HCT116 (cell line): ENCODE measurements at regions not wholly inside any gene's neighbourhood (a gene's known extent, or its start where the extent isn't known, plus 50 kb on each side); places are given as distances from the start of the nearest gene placed in this dataset.

ENCODE experiments used
- ATAC-seq: fragments of 200-7000 bp; cut with Tn5 transposase; 2 replicates; pipeline ENCODE4 v1.9.1; 2020; ENCODE audit warnings: mild to moderate bottlenecking, moderate library complexity
- BruUV-seq: library from RNA; stranded (reverse); fragments of 400-500 nt; replicated peaks from 2 replicates; lab custom pipeline; 2021; lab: Mats Ljungman, UMichigan
- CTCF ChIA-PET: fragments of 300-600 bp; sonication (Branson Sonifier 250); formaldehyde crosslinking; loops from one replicate; lab custom pipeline; 2021; ENCODE audit warnings: antibody characterized with exemption; lab: Charles Lee
- POLR2A ChIA-PET: fragments of 300-600, 350-600 bp; sonication (Branson Sonifier 250); formaldehyde crosslinking; loops from one replicate; lab custom pipeline; 2021; ENCODE audit warnings: antibody characterized with exemption; lab: Charles Lee
- RAD21 ChIA-PET, 2 experiments: fragments of 300-600 bp; sonication (Branson Sonifier 250); formaldehyde crosslinking; loops; one replicate each; lab custom pipeline; 2023; ENCODE audit warnings: low total read pairs in 2 of 2; ENCODE audit not compliant: uncharacterized antibody in 2 of 2, unreplicated experiment in 2 of 2, low non-redundant PET in 1 of 2; lab: Charles Lee
- DNase-seq: peaks from one replicate; pipeline ENCODE4 v3.0.0-alpha.2; 2010; ENCODE audit warnings: low read depth, low spot score
- H2AFZ ChIP-seq: fragments of 200-600 bp; shearing (Covaris generic), sonication (generic); 2 replicates; pipeline ENCODE4 v1.6.1; 2017; ENCODE audit warnings: low read depth, mixed run types, mixed read lengths, antibody characterized with exemption, low read length; ENCODE audit not compliant: poor library complexity, severe bottlenecking
- H3K27ac ChIP-seq: 2 replicates; pipeline ENCODE4 v1.5.1; 2012; ENCODE audit warnings: low read depth, low read length
- H3K27me3 ChIP-seq: fragments of 200-600 bp; sonication (generic); 2 replicates; pipeline ENCODE4 v1.6.1; 2016; ENCODE audit warnings: mixed run types, low read length, mixed read lengths; ENCODE audit not compliant: insufficient read depth
- H3K36me3 ChIP-seq, 2 experiments: fragments of 200-500 bp in 1 of 2; fragments of 200-600 bp in 1 of 2; sonication (Bioruptor generic) in 1 of 2; sonication (generic) in 1 of 2; 2 replicates each; pipeline versions ENCODE4 v1.5.1 to v1.6.1; 2014 to 2016; ENCODE audit warnings: low read length in 2 of 2, inconsistent platforms in 1 of 2, mixed read lengths in 1 of 2, mixed run types in 1 of 2; ENCODE audit not compliant: insufficient read depth in 2 of 2, control insufficient read depth in 1 of 2
- H3K4me1 ChIP-seq, 2 experiments: fragments of 200-600 bp in 1 of 2; sonication (generic) in 1 of 2; 2 replicates each; pipeline versions ENCODE4 v1.5.1 to v1.6.1; 2012 to 2017; ENCODE audit warnings: low read length in 2 of 2, inconsistent platforms in 1 of 2, mild to moderate bottlenecking in 1 of 2, mixed read lengths in 1 of 2, mixed run types in 1 of 2, moderate library complexity in 1 of 2; ENCODE audit not compliant: insufficient read depth in 2 of 2, control insufficient read depth in 1 of 2
- H3K4me2 ChIP-seq: fragments of 200-600 bp; sonication (generic); 2 replicates; pipeline ENCODE4 v1.6.1; 2017; ENCODE audit warnings: mixed run types, low read length, mixed read lengths
- H3K4me3 ChIP-seq, 2 experiments: fragments of 200-600 bp in 1 of 2; sonication (generic) in 1 of 2; replicated peaks in 1 of 2; 2 replicates each; pipeline ENCODE4 v1.5.1; 2011 to 2016; ENCODE audit warnings: low read length in 2 of 2, control low read depth in 1 of 2, low read depth in 1 of 2, mild to moderate bottlenecking in 1 of 2, mixed read lengths in 1 of 2, mixed run types in 1 of 2
- H3K79me2 ChIP-seq: fragments of 200-600 bp; sonication (generic); 2 replicates; pipeline ENCODE4 v1.6.1; 2017; ENCODE audit warnings: mild to moderate bottlenecking, mixed run types, low read length, moderate library complexity, mixed read lengths; ENCODE audit not compliant: insufficient read depth
- H3K9ac ChIP-seq: fragments of 200-600 bp; sonication (generic); 2 replicates; pipeline ENCODE4 v1.6.1; 2016; ENCODE audit warnings: low read length, mixed read lengths
- H3K9me2 ChIP-seq: fragments of 200-600 bp; sonication (generic), shearing (Covaris generic); 2 replicates; pipeline ENCODE4 v1.6.1; 2017; ENCODE audit warnings: mixed run types, mild to moderate bottlenecking, moderate library complexity; ENCODE audit not compliant: insufficient read depth
- H3K9me3 ChIP-seq, 2 experiments: fragments of 200-500 bp in 1 of 2; fragments of 200-600 bp in 1 of 2; sonication (Bioruptor generic) in 1 of 2; sonication (generic) in 1 of 2; 2 replicates each; pipeline ENCODE4 v1.6.1; 2014 to 2017; ENCODE audit warnings: low read length in 2 of 2, mixed read lengths in 2 of 2, inconsistent platforms in 1 of 2, low read depth in 1 of 2, mild to moderate bottlenecking in 1 of 2, mixed run types in 1 of 2, moderate library complexity in 1 of 2; ENCODE audit not compliant: control insufficient read depth in 1 of 2, insufficient read depth in 1 of 2
- H4K20me1 ChIP-seq: fragments of 200-600 bp; sonication (generic), shearing (Covaris generic); 2 replicates; pipeline ENCODE4 v1.6.1; 2017; ENCODE audit warnings: mixed run types, mild to moderate bottlenecking, moderate library complexity; ENCODE audit not compliant: insufficient read depth
- CBX3 ChIP-seq: IDR thresholded peaks from 2 replicates; pipeline ENCODE4 v1.6.1; 2012; ENCODE audit warnings: low read depth
- EZH2 ChIP-seq: fragments of 200-600 bp; sonication (generic); IDR thresholded peaks from 2 replicates; pipeline ENCODE4 v1.6.1; 2017; ENCODE audit warnings: antibody characterized with exemption, mixed run types
- EZH2phosphoT487 ChIP-seq: fragments of 200-600 bp; IDR thresholded peaks from 2 replicates; pipeline ENCODE4 v1.6.1; 2018; ENCODE audit warnings: antibody characterized with exemption, borderline replicate concordance
- FOSL1 ChIP-seq: IDR thresholded peaks from 2 replicates; pipeline ENCODE4 v1.6.1; 2012; ENCODE audit warnings: low read depth
- JUND ChIP-seq: IDR thresholded peaks from 2 replicates; pipeline ENCODE4 v1.6.1; 2012
- MAX ChIP-seq: IDR thresholded peaks from 2 replicates; pipeline ENCODE4 v1.6.1; 2012
- POLR2A ChIP-seq: IDR thresholded peaks from 2 replicates; pipeline ENCODE4 v1.7.0; 2011; ENCODE audit warnings: borderline replicate concordance; ENCODE audit not compliant: insufficient read depth, insufficient read length; ENCODE audit errors: extremely low read depth
- POLR2AphosphoS5 ChIP-seq: IDR thresholded peaks from 2 replicates; pipeline ENCODE4 v1.6.1; 2011; ENCODE audit warnings: mild to moderate bottlenecking, low read depth, low read length, moderate library complexity
- RAD21 ChIP-seq: IDR thresholded peaks from 2 replicates; pipeline ENCODE4 v1.6.1; 2012; ENCODE audit warnings: low read depth, mild to moderate bottlenecking
- SIN3A ChIP-seq: IDR thresholded peaks from 2 replicates; pipeline ENCODE4 v1.6.1; 2012; ENCODE audit warnings: low read depth
- TCF7L2 ChIP-seq: IDR thresholded peaks from 2 replicates; pipeline ENCODE4 v1.7.0; 2011; ENCODE audit warnings: borderline replicate concordance, inconsistent platforms; ENCODE audit not compliant: insufficient read depth, insufficient read length; ENCODE audit errors: extremely low read depth
- YY1 ChIP-seq: IDR thresholded peaks from 2 replicates; pipeline ENCODE4 v1.6.1; 2011; ENCODE audit warnings: low read length, low read depth, moderate library complexity, mild to moderate bottlenecking; ENCODE audit not compliant: insufficient replicate concordance; ENCODE audit errors: extremely low read depth
- ZBTB33 ChIP-seq: IDR thresholded peaks from 2 replicates; pipeline ENCODE4 v1.6.1; 2011; ENCODE audit warnings: mild to moderate bottlenecking, low read length, moderate library complexity; ENCODE audit not compliant: insufficient replicate concordance; ENCODE audit errors: extremely low read depth
- ZFX ChIP-seq: fragments of 450-650 bp; IDR thresholded peaks from 2 replicates; pipeline ENCODE4 v1.6.1; 2017
- intact Hi-C: fragments of 100-400 bp; cut with micrococcal nuclease; formaldehyde crosslinking; loops from 2 replicates; pipeline ENCODE4 v1.10.0; 2022
- TF ChIP-seq, protein P1 (sequence below): IDR thresholded peaks from 2 replicates; pipeline ENCODE4 v1.6.1; 2012; ENCODE audit warnings: low read depth
- TF ChIP-seq, protein P2 (sequence below): IDR thresholded peaks from 2 replicates; pipeline ENCODE4 v1.6.1; 2012

- CTCF ChIA-PET: no interaction called here
These were observed 64.3 kb upstream of the RET start for GRCh38 chr10:43012578-43012977.

More at GRCh38 chr10:43012578-43012977, 64.3 kb upstream of the RET start:
- Histone ChIP-seq H3K9me2 (no peaks in the 10 kb centered on the region), H4K20me1 (no peaks in the 10 kb centered on the region), H3K27me3 (no peaks in the 10 kb centered on the region), H3K9ac (no peak overlapping the region), H3K36me3 (no peaks in the 10 kb centered on the region), H3K4me2 (no peak overlapping the region), H3K4me1 (no peaks in the 10 kb centered on the region), H3K79me2 (no peaks in the 10 kb centered on the region), H2AFZ (no peak overlapping the region), H3K4me3 (no peak overlapping the region), H3K9me3 (no peaks in the 10 kb centered on the region), H3K27ac (no peak overlapping the region)
- no peak for TF ChIP-seq MAX
- TF ChIP-seq JUND: no peak
- TF ChIP-seq SIN3A: no peak
- TF ChIP-seq POLR2A: no peak
- TF ChIP-seq EZH2: no peak
- TF ChIP-seq YY1: no peak
- TF ChIP-seq EZH2phosphoT487: no peak
- no peak for TF ChIP-seq ZBTB33
- TF ChIP-seq POLR2AphosphoS5: no peak
- TF ChIP-seq CBX3: no peak
- TF ChIP-seq, protein P1, sequence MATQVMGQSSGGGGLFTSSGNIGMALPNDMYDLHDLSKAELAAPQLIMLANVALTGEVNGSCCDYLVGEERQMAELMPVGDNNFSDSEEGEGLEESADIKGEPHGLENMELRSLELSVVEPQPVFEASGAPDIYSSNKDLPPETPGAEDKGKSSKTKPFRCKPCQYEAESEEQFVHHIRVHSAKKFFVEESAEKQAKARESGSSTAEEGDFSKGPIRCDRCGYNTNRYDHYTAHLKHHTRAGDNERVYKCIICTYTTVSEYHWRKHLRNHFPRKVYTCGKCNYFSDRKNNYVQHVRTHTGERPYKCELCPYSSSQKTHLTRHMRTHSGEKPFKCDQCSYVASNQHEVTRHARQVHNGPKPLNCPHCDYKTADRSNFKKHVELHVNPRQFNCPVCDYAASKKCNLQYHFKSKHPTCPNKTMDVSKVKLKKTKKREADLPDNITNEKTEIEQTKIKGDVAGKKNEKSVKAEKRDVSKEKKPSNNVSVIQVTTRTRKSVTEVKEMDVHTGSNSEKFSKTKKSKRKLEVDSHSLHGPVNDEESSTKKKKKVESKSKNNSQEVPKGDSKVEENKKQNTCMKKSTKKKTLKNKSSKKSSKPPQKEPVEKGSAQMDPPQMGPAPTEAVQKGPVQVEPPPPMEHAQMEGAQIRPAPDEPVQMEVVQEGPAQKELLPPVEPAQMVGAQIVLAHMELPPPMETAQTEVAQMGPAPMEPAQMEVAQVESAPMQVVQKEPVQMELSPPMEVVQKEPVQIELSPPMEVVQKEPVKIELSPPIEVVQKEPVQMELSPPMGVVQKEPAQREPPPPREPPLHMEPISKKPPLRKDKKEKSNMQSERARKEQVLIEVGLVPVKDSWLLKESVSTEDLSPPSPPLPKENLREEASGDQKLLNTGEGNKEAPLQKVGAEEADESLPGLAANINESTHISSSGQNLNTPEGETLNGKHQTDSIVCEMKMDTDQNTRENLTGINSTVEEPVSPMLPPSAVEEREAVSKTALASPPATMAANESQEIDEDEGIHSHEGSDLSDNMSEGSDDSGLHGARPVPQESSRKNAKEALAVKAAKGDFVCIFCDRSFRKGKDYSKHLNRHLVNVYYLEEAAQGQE: no peak
- TF ChIP-seq RAD21: no peak
- TF ChIP-seq, protein P2, sequence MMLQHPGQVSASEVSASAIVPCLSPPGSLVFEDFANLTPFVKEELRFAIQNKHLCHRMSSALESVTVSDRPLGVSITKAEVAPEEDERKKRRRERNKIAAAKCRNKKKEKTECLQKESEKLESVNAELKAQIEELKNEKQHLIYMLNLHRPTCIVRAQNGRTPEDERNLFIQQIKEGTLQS: no peak
- no peak for TF ChIP-seq ZFX
- TF ChIP-seq FOSL1: no peak
- TF ChIP-seq TCF7L2: no peak
- RAD21 ChIA-PET: no interaction called here
- POLR2A ChIA-PET: no interaction called here
- intact Hi-C loops: no loop called here
- no TSS peak for BruUV-seq
- ATAC-seq (no peak), DNase-seq (no peak)
